ENCODE measurements at regions not wholly inside any gene's neighbourhood (a gene's known extent, or its start where the extent isn't known, plus 50 kb on each side); places are given as distances from the start of the nearest gene placed in this dataset.

- 1 to 2% methylated on average over 80 to 82 of the region's 82 CpGs for WGBS, 2 donors
- H3K9me3 ChIP-seq: no peaks in the 10 kb centered on the region
- H3K27ac ChIP-seq: peak overlapping the region in 1 of 10 donors; percentile 22
- TF ChIP-seq CTCF (IDR thresholded peaks at IDR 0.05): peak in 5 of 9 donors; percentile 25 to 46 (median 32)
- no peaks in the 10 kb centered on the region for H3K36me3 ChIP-seq
- intact Hi-C loops (cut with DNase I): loop anchor here in 2 of 10 donors (5.0 kb wide), 2 partner anchors 177 to 182 kb away; no protein-coding TSS in a partner anchor
- ATAC-seq (peak; percentile 16 to 51 (median 44)), DNase-seq (no peak)
- H3K27me3 ChIP-seq: peaks cover 21 to 99% (median 93%) of the 10 kb centered on the region in 7 donors
- peaks cover 6 to 30% (median 24%) of the 10 kb centered on the region in 9 donors for H3K4me1 ChIP-seq
- H3K4me3 ChIP-seq: peak overlapping the region; percentile 33 to 52 (median 46)
Observed at GRCh38 chr1:47709019-47709871, 271.4 kb downstream of the FOXD2 start.

- Histone ChIP-seq H3K27me3 (peaks cover 21 to 99% (median 98%) of the 10 kb centered on the region in 7 donors), H3K36me3 (no peaks in the 10 kb centered on the region), H3K4me1 (peaks cover 6 to 30% (median 24%) of the 10 kb centered on the region in 9 donors), H3K4me3 (peak overlapping the region; percentile 33 to 52 (median 46)), H3K9me3 (no peaks in the 10 kb centered on the region), H3K27ac (peak overlapping the region in 1 of 10 donors; percentile 22)
- whole genome bisulfite sequencing, 2 donors: 1% methylated on average over 25 of the region's 25 CpGs
- ATAC-seq: peak; percentile 31 to 58 (median 46)
- intact Hi-C loops (cut with DNase I): loop anchor here (1.0 to 10.0 kb wide), 17 partner anchors 178 to 835 kb away; partner anchors contain the start of genes FOXD2 (in 1 of the 10) and PDZK1IP1 (in 1 of the 10)
- peak in 1 of 2 donors; percentile 28 for DNase-seq
- no peak for TF ChIP-seq CTCF (IDR thresholded peaks at IDR 0.05)
Observed at GRCh38 chr1:47709872-47710231, 272.0 kb downstream of the FOXD2 start.

GRCh38 chr1:47710329-47711071 lies 272.7 kb downstream of the FOXD2 start:
- Histone ChIP-seq H3K4me1 (peaks cover 6 to 30% (median 24%) of the 10 kb centered on the region in 9 donors), H3K27ac (no peak overlapping the region), H3K27me3 (peaks cover 21 to 100% (median 98%) of the 10 kb centered on the region in 7 donors), H3K36me3 (no peaks in the 10 kb centered on the region), H3K9me3 (no peaks in the 10 kb centered on the region), H3K4me3 (peak overlapping the region in 9 of 10 donors; percentile 33 to 52 (median 49))
- ATAC-seq (peak; percentile 86 to 93 (median 90)), DNase-seq (peak; percentile 62 to 83)
- intact Hi-C loops (cut with DNase I): loop anchor here (1.0 to 10.0 kb wide), 16 partner anchors 182 to 836 kb away; partner anchors contain the start of genes FOXD2 (in 1 of the 10) and PDZK1IP1 (in 1 of the 10)
- 4% methylated on average over 46 of the region's 46 CpGs for WGBS, 2 donors
- TF ChIP-seq CTCF (IDR thresholded peaks at IDR 0.05): peak; percentile 94 to 100 (median 99)

Data from heart right ventricle (tissue), 16 donors.